ENCODE measurements at regions not wholly inside any gene's neighbourhood (a gene's known extent, or its start where the extent isn't known, plus 50 kb on each side); places are given as distances from the start of the nearest gene placed in this dataset.

DNA sequence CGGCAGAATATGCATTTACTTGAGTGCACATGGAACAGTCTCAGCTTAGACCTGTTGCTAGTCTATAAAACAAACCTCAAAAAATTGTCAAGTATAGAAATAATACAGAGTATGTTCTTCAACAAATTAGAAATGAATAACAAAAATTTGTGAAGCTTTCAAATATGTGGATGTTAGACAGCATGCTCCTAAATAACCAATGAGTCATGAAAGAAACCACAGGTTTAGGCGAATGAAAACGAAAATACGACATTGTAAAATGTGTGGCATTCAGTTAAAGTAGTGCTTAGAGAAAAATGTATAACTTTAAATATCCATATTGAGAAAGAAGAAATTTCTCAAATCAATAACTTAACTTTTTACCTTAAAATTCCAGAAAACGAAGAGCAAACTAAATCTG, 760.0 kb upstream of the SORCS1 start:
- in situ Hi-C loops (cut with HindIII; ENCODE audit: low pct_ligation_motif_present, low pct_unique_long_range_greater_than_20kb, low sequenced_read_pairs) = no loop called here
- no peak for DNase-seq

GRCh38 chr10:107919626-107920235, 755.2 kb upstream of the SORCS1 start:
- in situ Hi-C loops (cut with HindIII; ENCODE audit: low pct_ligation_motif_present, low pct_unique_long_range_greater_than_20kb, low sequenced_read_pairs) = no loop called here
- no peak for DNase-seq

DNA sequence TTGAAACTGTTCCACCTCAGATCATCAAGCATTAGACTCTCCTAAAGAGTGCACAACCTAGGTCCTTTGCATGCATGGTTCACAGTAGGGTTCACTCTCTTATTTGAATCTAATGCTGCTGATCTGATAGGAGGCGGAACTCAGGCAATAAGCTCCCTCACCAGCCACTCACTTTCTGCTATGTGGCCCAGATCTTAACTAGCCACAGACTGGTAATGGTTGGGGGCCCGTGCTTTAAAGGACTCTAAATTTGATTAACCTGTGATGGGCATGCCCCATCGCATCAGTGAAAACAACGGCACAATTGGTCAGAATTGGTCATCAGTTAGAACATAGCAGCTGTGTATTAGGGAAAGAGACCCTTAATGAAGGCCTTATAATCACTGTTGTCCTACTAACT, 753.7 kb upstream of the SORCS1 start:
- DNase-seq = no peak

GRCh38 chr10:107915215-107915610, 750.7 kb upstream of the SORCS1 start:
- no peak for DNase-seq
- in situ Hi-C loops (cut with HindIII; ENCODE audit: low pct_ligation_motif_present, low pct_unique_long_range_greater_than_20kb, low sequenced_read_pairs) = no loop called here

More for the DNA sequence above, 753.7 kb upstream of the SORCS1 start:
- in situ Hi-C loops (cut with HindIII; ENCODE audit: low pct_ligation_motif_present, low pct_unique_long_range_greater_than_20kb, low sequenced_read_pairs) = no loop called here

- in situ Hi-C loops (cut with HindIII; ENCODE audit: low pct_ligation_motif_present, low pct_unique_long_range_greater_than_20kb, low sequenced_read_pairs) = no loop called here
- no peak for DNase-seq
Observed at GRCh38 chr10:107914450-107915214, 750.1 kb upstream of the SORCS1 start.

GRCh38 chr10:107913317-107914294, 749.1 kb upstream of the SORCS1 start:
- in situ Hi-C loops (cut with HindIII; ENCODE audit: low pct_ligation_motif_present, low pct_unique_long_range_greater_than_20kb, low sequenced_read_pairs) = no loop called here
- DNase-seq = no peak

- DNase-seq = no peak
- in situ Hi-C loops (cut with HindIII; ENCODE audit: low pct_ligation_motif_present, low pct_unique_long_range_greater_than_20kb, low sequenced_read_pairs) = no loop called here
Observed at GRCh38 chr10:107901076-107901475, 736.6 kb upstream of the SORCS1 start.

GRCh38 chr10:107900131-107900530, 735.6 kb upstream of the SORCS1 start:
- in situ Hi-C loops (cut with HindIII; ENCODE audit: low pct_ligation_motif_present, low pct_unique_long_range_greater_than_20kb, low sequenced_read_pairs) = no loop called here
- DNase-seq = no peak

DNA sequence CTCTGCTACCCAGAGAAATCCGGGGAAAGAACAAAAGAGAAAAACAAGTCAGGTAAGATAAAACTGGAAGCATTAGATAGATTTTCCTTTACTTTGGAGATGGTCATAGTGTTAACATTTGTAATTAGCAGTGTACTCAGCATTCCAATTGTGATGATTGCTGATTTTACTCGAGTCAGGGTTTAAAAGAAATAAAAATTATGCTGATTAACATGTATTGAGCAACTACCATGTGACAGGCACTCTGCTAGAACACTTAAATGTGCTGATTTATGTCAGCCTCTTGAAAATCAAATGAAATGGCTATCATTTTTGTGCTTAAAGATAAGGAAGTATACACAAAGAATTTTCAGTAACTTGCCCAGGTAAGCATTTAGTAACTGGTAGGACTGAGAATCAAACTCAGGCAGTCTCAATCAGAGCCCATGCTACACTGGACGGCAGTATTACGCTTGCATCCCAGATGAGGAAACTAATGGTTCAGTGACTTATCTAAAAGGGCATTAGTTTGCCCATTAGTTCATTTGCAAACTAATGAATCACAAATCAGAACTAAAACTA, 735.1 kb upstream of the SORCS1 start:
- in situ Hi-C loops (cut with HindIII; ENCODE audit: low pct_ligation_motif_present, low pct_unique_long_range_greater_than_20kb, low sequenced_read_pairs) = no loop called here
- no peak for DNase-seq

DNA sequence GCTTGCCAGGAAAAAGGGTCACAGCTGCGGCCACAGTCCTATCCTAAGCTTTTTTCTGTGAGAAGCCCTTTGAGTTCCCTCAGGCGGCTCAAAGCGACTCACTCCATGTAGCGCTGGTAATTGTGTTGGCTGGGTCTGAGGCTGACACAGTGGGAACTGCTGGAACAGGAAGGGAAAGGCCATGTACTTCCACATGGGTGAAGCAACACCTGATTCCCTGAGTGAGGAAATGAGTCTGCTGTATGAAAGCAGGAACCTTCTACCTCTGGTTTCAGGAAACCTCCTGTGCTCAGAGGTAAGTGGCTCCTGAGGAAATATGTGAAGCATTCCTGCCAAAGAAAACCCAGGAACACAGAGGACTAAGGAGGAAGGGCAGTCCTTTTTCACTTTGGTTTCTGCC, 734.6 kb upstream of the SORCS1 start:
- in situ Hi-C loops (cut with HindIII; ENCODE audit: low pct_ligation_motif_present, low pct_unique_long_range_greater_than_20kb, low sequenced_read_pairs) = no loop called here
- DNase-seq = no peak

DNA sequence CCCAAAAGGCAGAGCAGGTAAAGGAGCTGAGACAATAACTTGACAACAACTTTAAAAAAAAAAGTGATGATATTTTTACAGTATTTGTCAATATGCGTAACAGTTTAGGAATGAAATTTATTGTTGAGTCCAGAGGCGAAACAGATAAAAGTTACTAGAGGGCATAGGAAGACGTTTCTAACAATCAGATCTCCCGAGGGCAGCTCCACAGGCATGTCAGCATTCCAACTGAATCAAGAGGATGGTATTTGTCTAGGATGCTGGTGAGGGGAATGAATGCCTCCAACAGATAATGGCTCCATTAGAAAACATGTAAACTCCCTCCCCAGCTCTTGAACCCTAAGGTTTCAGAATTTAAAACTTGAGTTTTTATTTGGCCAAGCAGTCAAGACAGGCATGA, 733.9 kb upstream of the SORCS1 start:
- in situ Hi-C loops (cut with HindIII; ENCODE audit: low pct_ligation_motif_present, low pct_unique_long_range_greater_than_20kb, low sequenced_read_pairs) = no loop called here
- no peak for DNase-seq

- no peak for DNase-seq
- in situ Hi-C loops (cut with HindIII; ENCODE audit: low pct_ligation_motif_present, low pct_unique_long_range_greater_than_20kb, low sequenced_read_pairs) = no loop called here
Observed at GRCh38 chr10:107894516-107894915, 730.0 kb upstream of the SORCS1 start.

DNA sequence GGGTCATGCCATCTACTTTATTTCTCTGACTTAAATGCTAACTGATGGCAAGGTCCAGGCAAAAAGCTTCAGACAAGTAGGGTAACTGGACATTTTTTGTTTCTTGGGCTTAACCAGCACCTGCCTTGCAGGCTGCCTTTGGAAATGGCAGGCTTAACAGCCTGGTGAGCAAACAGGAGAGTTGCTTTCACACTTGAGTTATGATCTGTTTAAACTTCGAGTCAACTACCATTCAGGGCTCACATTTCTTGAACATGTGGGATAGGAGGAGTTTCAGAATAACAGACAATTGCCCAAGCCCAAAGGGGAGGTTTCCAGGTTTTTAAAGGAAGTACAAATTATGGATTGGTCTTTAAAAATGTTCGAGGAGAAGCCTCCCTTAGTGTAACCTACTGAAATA, 724.6 kb upstream of the SORCS1 start:
- no peak for DNase-seq
- in situ Hi-C loops (cut with HindIII; ENCODE audit: low pct_ligation_motif_present, low pct_unique_long_range_greater_than_20kb, low sequenced_read_pairs) = no loop called here

DNA sequence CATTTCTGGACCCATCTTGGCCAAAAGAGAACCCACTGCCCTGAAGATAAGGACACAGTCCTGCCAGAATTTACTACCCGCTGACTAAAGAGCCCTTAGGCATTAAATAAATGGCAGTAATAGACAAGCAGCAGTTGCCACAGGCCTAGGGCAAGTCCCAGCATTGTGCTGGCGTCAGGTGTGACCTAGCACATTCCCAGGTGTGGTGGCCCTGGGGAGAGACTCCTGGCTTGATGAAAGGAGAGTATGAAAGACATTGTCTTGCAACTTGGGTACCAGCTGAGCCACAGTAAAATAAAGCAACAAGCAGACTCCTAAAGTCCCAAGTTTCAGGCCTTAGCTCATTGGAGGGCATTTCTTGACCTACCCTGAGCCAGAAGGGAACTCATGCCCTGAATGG, 715.7 kb upstream of the SORCS1 start:
- in situ Hi-C loops (cut with HindIII; ENCODE audit: low pct_ligation_motif_present, low pct_unique_long_range_greater_than_20kb, low sequenced_read_pairs) = no loop called here
- no peak for DNase-seq

- DNase-seq = no peak
- in situ Hi-C loops (cut with HindIII; ENCODE audit: low pct_ligation_motif_present, low pct_unique_long_range_greater_than_20kb, low sequenced_read_pairs) = no loop called here
Observed at GRCh38 chr10:107873007-107873406, 708.5 kb upstream of the SORCS1 start.

DNA sequence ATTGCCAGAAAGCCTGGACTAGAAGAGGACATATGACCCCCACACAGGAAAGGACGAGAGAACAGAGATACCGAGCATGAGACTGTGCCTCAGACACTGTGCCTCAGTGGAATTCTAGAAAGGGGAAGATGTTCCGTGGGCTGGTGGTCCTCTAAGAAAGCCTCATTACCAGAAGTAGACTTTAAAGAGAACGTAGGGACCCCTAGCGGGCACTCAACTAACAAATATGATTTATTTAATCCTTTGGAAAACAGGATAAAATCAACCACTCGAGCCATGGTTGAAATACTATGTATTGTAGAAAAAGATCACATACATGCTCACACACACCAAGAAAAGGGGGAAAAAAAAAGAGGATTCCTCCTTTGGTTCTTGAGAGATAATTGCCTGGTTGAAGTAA, 701.2 kb upstream of the SORCS1 start:
- DNase-seq = no peak
- in situ Hi-C loops (cut with HindIII; ENCODE audit: low pct_ligation_motif_present, low pct_unique_long_range_greater_than_20kb, low sequenced_read_pairs) = no loop called here

DNA sequence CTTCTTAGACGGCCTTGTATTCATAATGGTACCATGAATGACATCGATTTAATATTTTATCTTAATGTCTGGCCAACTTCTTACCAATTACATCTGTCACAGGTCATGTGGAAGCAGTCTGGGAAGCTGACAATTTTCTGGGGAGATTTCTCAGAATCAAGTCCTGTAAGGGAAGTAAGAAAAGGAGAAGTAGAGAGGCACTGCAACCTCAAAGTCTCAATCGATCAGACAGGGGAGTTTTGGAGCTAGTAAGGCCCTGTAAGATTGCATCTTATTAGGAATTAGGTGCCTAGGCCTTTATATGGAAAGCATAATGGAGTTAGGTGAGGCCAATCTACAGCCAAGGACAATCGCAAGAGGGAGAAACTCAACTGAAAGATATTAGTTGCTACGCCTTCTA, 694.6 kb upstream of the SORCS1 start:
- in situ Hi-C loops (cut with HindIII; ENCODE audit: low pct_ligation_motif_present, low pct_unique_long_range_greater_than_20kb, low sequenced_read_pairs) = no loop called here

DNA sequence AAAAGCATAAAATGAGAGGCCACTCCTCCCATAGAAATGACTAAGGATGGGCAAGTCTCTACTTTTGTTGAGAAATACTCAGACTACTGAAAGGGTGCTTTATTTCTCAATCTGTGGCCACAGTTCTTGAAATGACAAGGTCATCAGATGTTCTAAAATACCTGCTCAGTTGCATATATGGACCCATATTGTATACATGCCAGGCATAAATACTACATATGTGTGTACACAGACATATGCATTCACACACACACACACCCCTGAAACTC, 691.5 kb upstream of the SORCS1 start:
- no peak for DNase-seq

More for the DNA sequence above, 694.6 kb upstream of the SORCS1 start:
- DNase-seq = no peak

GRCh38 chr10:107855301-107856046, 691.0 kb upstream of the SORCS1 start:
- DNase-seq = no peak
- in situ Hi-C loops (cut with HindIII; ENCODE audit: low pct_ligation_motif_present, low pct_unique_long_range_greater_than_20kb, low sequenced_read_pairs) = no loop called here

More for the DNA sequence above, 691.5 kb upstream of the SORCS1 start:
- in situ Hi-C loops (cut with HindIII; ENCODE audit: low pct_ligation_motif_present, low pct_unique_long_range_greater_than_20kb, low sequenced_read_pairs) = no loop called here
